ENCODE measurements at regions not wholly inside any gene's neighbourhood (a gene's known extent, or its start where the extent isn't known, plus 50 kb on each side); places are given as distances from the start of the nearest gene placed in this dataset.
A peak's percentile ranks its signal among the peaks of the same experiment; 100 is the strongest.

DNA sequence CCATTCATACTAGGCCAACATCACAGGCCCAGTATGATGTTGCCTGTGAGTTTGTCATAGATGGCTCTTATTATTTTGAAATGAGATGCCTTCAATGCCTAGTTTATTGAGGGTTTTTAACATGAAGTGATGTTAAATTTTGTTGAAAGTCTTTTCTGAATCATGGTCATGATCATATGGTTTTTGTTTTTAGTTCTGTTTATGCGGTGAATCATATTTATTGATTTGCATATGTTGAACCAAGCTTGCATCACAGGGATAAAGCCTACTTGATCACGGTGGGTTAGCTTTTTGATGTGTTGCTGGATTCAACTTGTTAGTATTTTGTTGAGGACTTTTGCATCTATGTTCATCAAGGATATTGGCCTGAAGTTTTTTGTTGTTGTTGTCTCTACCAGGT lies 195.8 kb upstream of the FN1 start:
- peaks cover 0 to 3% (median 0%) of the 10 kb centered on the region in 4 experiments; a peak in 3 of 7 replicates for H3K4me1 ChIP-seq (replicated peaks in 1 of 4; ENCODE audit: control insufficient read depth in 3 of 4, insufficient read depth in 4 of 4, low read length in 3 of 4)
- TF ChIP-seq SP2 (IDR thresholded peaks at IDR 0.05; ENCODE audit: low read length): no peak
- FAIRE-seq (peak; percentile 19), DNase-seq (ENCODE audit: low read depth in 1 of 2, low spot score in 2 of 2) (no peak)
- WGBS, 2 experiments (ENCODE audit: extremely low coverage in 1 of 2, insufficient coverage in 1 of 2, insufficient read length in 1 of 2, insufficient replicate concordance in 2 of 2, low coverage in 1 of 2, low lambda C conversion rate in 2 of 2, missing lambda C conversion rate in 1 of 2): 91% methylated on average over 2 of the region's 2 CpGs; no CpG with 5 or more reads in 1 of the 2 experiments
- H4K91ac ChIP-seq (replicated peaks; ENCODE audit: insufficient read length, low read length): no peak overlapping the region
- no peak overlapping the region for H2BK12ac ChIP-seq (ENCODE audit: low read depth, low read length)
- no peak overlapping the region for H3K23ac ChIP-seq (ENCODE audit: insufficient read length)
- no peak overlapping the region for H2BK20ac ChIP-seq (ENCODE audit: low read length)
- H3K23me2 ChIP-seq (ENCODE audit: low read depth, low read length): no peaks in the 10 kb centered on the region
- H3K27me3 ChIP-seq (replicated peaks in 1 of 4; ENCODE audit: control insufficient read depth in 3 of 4, extremely low read depth in 1 of 4, insufficient read depth in 3 of 4, low read length in 3 of 4): no peaks in the 10 kb centered on the region
- no peak overlapping the region for H4K8ac ChIP-seq (ENCODE audit: extremely low read depth, insufficient read depth, low read length)
- H2AFZ ChIP-seq (ENCODE audit: low read length): no peak overlapping the region
- no peak overlapping the region for H4K5ac ChIP-seq (ENCODE audit: insufficient read length, low read depth, low read length)
- H3K9ac ChIP-seq (replicated peaks in 1 of 4; ENCODE audit: extremely low read depth in 1 of 4, low read depth in 3 of 4, low read length in 3 of 4): no peak overlapping the region
- no peaks in the 10 kb centered on the region for H3K79me1 ChIP-seq (ENCODE audit: low read depth, low read length)
- POLR2A ChIA-PET (ENCODE audit: partially characterized antibody): no interaction called here
- no peak overlapping the region for H2BK120ac ChIP-seq (replicated peaks; ENCODE audit: low read depth, low read length)
- no peak overlapping the region for H2BK5ac ChIP-seq (ENCODE audit: low read depth, low read length)
- no peak overlapping the region for H3K4me2 ChIP-seq (ENCODE audit: insufficient read depth in 1 of 2, low read depth in 2 of 2, low read length in 2 of 2)
- no peak overlapping the region for H2AK5ac ChIP-seq (ENCODE audit: low read depth, low read length)
- CTCF ChIA-PET (ENCODE audit: partially characterized antibody): no interaction called here
- no peak overlapping the region for H2BK15ac ChIP-seq (ENCODE audit: low read length)
- no peak overlapping the region for H3K14ac ChIP-seq (ENCODE audit: insufficient read length)
- 0 out of 4 replicates have a peak, but pooled peaks cover 0 to 3% of the 10 kb centered on the region in 2 experiments for H3K9me3 ChIP-seq (ENCODE audit: insufficient read depth in 2 of 2, low read depth in 1 of 2, low read length in 1 of 2)
- no peak overlapping the region for H3K18ac ChIP-seq (ENCODE audit: extremely low read depth, low read length)
- no peaks in the 10 kb centered on the region for H3K36me3 ChIP-seq (ENCODE audit: control insufficient read depth in 2 of 4, insufficient read depth in 4 of 4, low read length in 3 of 4)
- H3K4me3 ChIP-seq (ENCODE audit: extremely low read depth in 1 of 4, insufficient read depth in 2 of 4, low read depth in 3 of 4, low read length in 4 of 4): no peak overlapping the region
- no peaks in the 10 kb centered on the region for H4K20me1 ChIP-seq (replicated peaks in 1 of 2; ENCODE audit: control insufficient read depth in 1 of 2, insufficient read depth in 2 of 2, low read length in 2 of 2)
- no peak overlapping the region for H3K4ac ChIP-seq (replicated peaks; ENCODE audit: insufficient read length, low read depth, low read length)
- H3K27ac ChIP-seq (ENCODE audit: low read depth, low read length): no peak overlapping the region
- no peak overlapping the region for H3K56ac ChIP-seq (replicated peaks; ENCODE audit: insufficient read length, low read depth, low read length)
- H3K79me2 ChIP-seq (ENCODE audit: control insufficient read depth in 1 of 2, insufficient read depth in 2 of 2, low read length in 2 of 2): no peaks in the 10 kb centered on the region

Measured in H1 (cell line).